DND-41 (cell line): ENCODE measurements at regions not wholly inside any gene's neighbourhood (a gene's known extent, or its start where the extent isn't known, plus 50 kb on each side); places are given as distances from the start of the nearest gene placed in this dataset.

ENCODE experiments used
- CTCF ChIP-seq: IDR thresholded peaks from 2 replicates; pipeline ENCODE4 v1.5.1; 2012; ENCODE audit warnings: borderline replicate concordance, low read length, moderate library complexity, mild to moderate bottlenecking; ENCODE audit not compliant: poor library complexity, severe bottlenecking; ENCODE audit errors: extremely low read depth
- EZH2 ChIP-seq: IDR thresholded peaks from 3 replicates; pipeline ENCODE4 v1.6.1; 2012; ENCODE audit warnings: borderline replicate concordance, low read depth, mild to moderate bottlenecking, moderate library complexity, low read length, inconsistent platforms; ENCODE audit not compliant: severe bottlenecking

GRCh38 chr4:59869559-59869958 lies 1330.6 kb upstream of the ADGRL3 start:
- TF ChIP-seq EZH2 (no peak), CTCF (no peak)
